HepG2 (cell line): ENCODE measurements at regions not wholly inside any gene's neighbourhood (a gene's known extent, or its start where the extent isn't known, plus 50 kb on each side); places are given as distances from the start of the nearest gene placed in this dataset.

Experiments
- ATAC-seq: fragments of 200-7000 bp; cut with Tn5 transposase; 3 replicates; pipeline ENCODE4 v1.9.1; 2020; ENCODE audit warnings: mild to moderate bottlenecking, moderate library complexity
- BruUV-seq: library from RNA; stranded (reverse); fragments of 400-500 nt; replicated peaks from 2 replicates; lab custom pipeline; 2021; lab: Mats Ljungman, UMichigan
- CTCF ChIA-PET: fragments of 300-600 bp; formaldehyde crosslinking; extraction: SDS; loops from one replicate; lab custom pipeline; 2021; ENCODE audit warnings: low total read pairs, inconsistent platforms, low intra/inter-chr PET ratio; lab: Yijun Ruan, JAX
- POLR2A ChIA-PET: fragments of 350-600 bp; sonication (Branson Sonifier 250); formaldehyde crosslinking; loops from one replicate; lab custom pipeline; 2020; ENCODE audit warnings: antibody characterized with exemption, inconsistent platforms; lab: Yijun Ruan, JAX
- DNase-seq: peaks from one replicate; pipeline ENCODE4 v3.0.0-alpha.2; 2015; ENCODE audit warnings: low spot score
- FAIRE-seq: peaks from 3 replicates; lab custom pipeline; 2011; peaks lifted over from hg19 to GRCh38; lab: Jason Lieb, UNC
- H2AFZ ChIP-seq: one replicate; pipeline ENCODE4 v1.6.1; 2011; ENCODE audit warnings: low read length, inconsistent platforms
- H3K27ac ChIP-seq: fragments of 300-600 bp; 3 replicates; pipeline ENCODE4 v1.8.0; 2011; ENCODE audit warnings: mixed run types, mild to moderate bottlenecking, mixed read lengths, low read length, inconsistent platforms; ENCODE audit not compliant: insufficient read depth; ENCODE audit errors: extremely low read length
- H3K27me3 ChIP-seq, 2 experiments: fragments of 200-600 bp in 1 of 2; 2 replicates in 1 of 2; 3 replicates in 1 of 2; pipeline versions ENCODE4 v1.6.0 to v1.8.0; 2011; ENCODE audit warnings: low read length in 2 of 2, mild to moderate bottlenecking in 2 of 2, moderate library complexity in 2 of 2, inconsistent platforms in 1 of 2; ENCODE audit not compliant: insufficient read depth in 2 of 2, control insufficient read depth in 1 of 2
- H3K36me3 ChIP-seq, 2 experiments: fragments of 200-600 bp in 1 of 2; replicated peaks in 1 of 2; 2 replicates in 1 of 2; 3 replicates in 1 of 2; pipeline versions ENCODE4 v1.5.1 to v1.8.0; 2011; ENCODE audit warnings: low read length in 2 of 2, inconsistent platforms in 1 of 2; ENCODE audit not compliant: insufficient read depth in 2 of 2, control insufficient read depth in 1 of 2
- H3K4me1 ChIP-seq: 2 replicates; pipeline ENCODE4 v1.5.1; 2012; ENCODE audit warnings: low read length, inconsistent platforms; ENCODE audit not compliant: insufficient read depth
- H3K4me2 ChIP-seq: 2 replicates; pipeline ENCODE4 v1.6.0; 2011; ENCODE audit warnings: low read depth, low read length, inconsistent platforms
- H3K4me3 ChIP-seq, 3 experiments: fragments of 200-600 bp in 1 of 3; sonication (generic), shearing (Covaris generic) in 1 of 3; replicated peaks in 1 of 3; 2 replicates each; pipeline ENCODE4 v1.5.1; 2011 to 2016; ENCODE audit warnings: low read length in 3 of 3, inconsistent platforms in 2 of 3, low read depth in 2 of 3, mild to moderate bottlenecking in 2 of 3, control low read depth in 1 of 3, mixed read lengths in 1 of 3; ENCODE audit not compliant: insufficient read depth in 1 of 3
- H3K79me2 ChIP-seq: one replicate; pipeline ENCODE4 v1.6.1; 2011; ENCODE audit warnings: low read length, inconsistent platforms; ENCODE audit not compliant: insufficient read depth
- H3K9ac ChIP-seq: 2 replicates; pipeline ENCODE4 v1.6.0; 2011; ENCODE audit warnings: mild to moderate bottlenecking, low read depth, low read length, inconsistent platforms; ENCODE audit not compliant: insufficient read depth
- H3K9me3 ChIP-seq: 2 replicates; pipeline ENCODE4 v1.5.1; 2012; ENCODE audit warnings: mild to moderate bottlenecking, low read length
- H4K20me1 ChIP-seq: 2 replicates; pipeline ENCODE4 v1.6.0; 2011; ENCODE audit warnings: inconsistent platforms, mild to moderate bottlenecking, low read length, moderate library complexity; ENCODE audit not compliant: insufficient read depth
- CC2D1A ChIP-seq: sonication (generic); formaldehyde crosslinking; IDR thresholded peaks from 2 replicates; pipeline ENCODE4 v1.8.1; 2023; ENCODE audit warnings: mild to moderate bottlenecking, missing genetic modification reagents
- CREM ChIP-seq, 2 experiments: sonication (generic) in 1 of 2; formaldehyde crosslinking in 1 of 2; IDR thresholded peaks; 2 replicates each; pipeline versions ENCODE4 v1.4.0 to v1.6.1; 2016 to 2020; ENCODE audit warnings: antibody characterized with exemption in 1 of 2, mild to moderate bottlenecking in 1 of 2, missing genetic modification reagents in 1 of 2
- KMT2A ChIP-seq: sonication (generic); formaldehyde crosslinking; IDR thresholded peaks from 2 replicates; pipeline ENCODE4 v1.4.0; 2020; ENCODE audit warnings: missing genetic modification reagents
- NCOA1 ChIP-seq: sonication (generic); formaldehyde crosslinking; IDR thresholded peaks from 2 replicates; pipeline ENCODE4 v1.9.0; 2021; ENCODE audit warnings: missing genetic modification reagents
- NFE2L2 ChIP-seq: fragments of 150-350 bp; IDR thresholded peaks from 2 replicates; pipeline ENCODE4 v1.6.1; 2014; ENCODE audit warnings: low read length
- POLR2G ChIP-seq: fragments of 200-400 bp; formaldehyde crosslinking; IDR thresholded peaks from 2 replicates; pipeline ENCODE4 v1.6.1; 2018; ENCODE audit warnings: mild to moderate bottlenecking, low read depth, low read length, moderate library complexity
- REL ChIP-seq: sonication (generic); formaldehyde crosslinking; conservative IDR thresholded peaks from 2 replicates; pipeline ENCODE4 v1.8.0; 2022; ENCODE audit warnings: mild to moderate bottlenecking, missing genetic modification reagents, moderate library complexity
- SIX1 ChIP-seq: sonication (generic); formaldehyde crosslinking; IDR thresholded peaks from 2 replicates; pipeline ENCODE4 v1.4.0; 2020; ENCODE audit warnings: missing genetic modification reagents, borderline replicate concordance
- TOPORS ChIP-seq: sonication (generic); formaldehyde crosslinking; IDR thresholded peaks from 2 replicates; pipeline ENCODE4 v1.8.0; 2023; ENCODE audit warnings: mild to moderate bottlenecking, missing genetic modification reagents
- ZNF235 ChIP-seq: sonication (generic); formaldehyde crosslinking; IDR thresholded peaks from 2 replicates; pipeline ENCODE4 v1.8.1; 2023; ENCODE audit warnings: mild to moderate bottlenecking, missing genetic modification reagents, borderline replicate concordance
- ZNF382 ChIP-seq: sonication (generic); formaldehyde crosslinking; IDR thresholded peaks from 2 replicates; pipeline ENCODE4 v1.5.0; 2020; ENCODE audit warnings: missing genetic modification reagents, mild to moderate bottlenecking, borderline replicate concordance
- ZNF430 ChIP-seq: sonication (generic); formaldehyde crosslinking; IDR thresholded peaks from 2 replicates; pipeline ENCODE4 v1.9.0; 2021; ENCODE audit warnings: mild to moderate bottlenecking, missing genetic modification reagents
- ZNF737 ChIP-seq: sonication (generic); formaldehyde crosslinking; IDR thresholded peaks from 2 replicates; pipeline ENCODE4 v1.5.0; 2020; ENCODE audit warnings: missing genetic modification reagents, mild to moderate bottlenecking, borderline replicate concordance
- WGBS: methylation state at CpG from one replicate; pipeline ENCODE4 v1.1.6; 2017; ENCODE audit warnings: low lambda C conversion rate; 5-methylcytosine and 5-hydroxymethylcytosine counted together
- in situ Hi-C: cut with HindIII; loops from 2 replicates; pipeline ENCODE4 v1.10.0; 2017; ENCODE audit warnings: low pct_unique_long_range_greater_than_20kb; ENCODE audit not compliant: extremely low pct_ligation_motif_present
- intact Hi-C: fragments of 100-400 bp; cut with micrococcal nuclease; formaldehyde crosslinking; loops from one replicate; pipeline ENCODE4 v1.10.0; 2022; ENCODE audit not compliant: unreplicated experiment
- TF ChIP-seq, protein P1 (sequence below): sonication (generic); formaldehyde crosslinking; IDR thresholded peaks from 2 replicates; pipeline ENCODE4 v1.4.0; 2020; ENCODE audit warnings: missing genetic modification reagents; ENCODE audit errors: not compliant biosample characterization
- TF ChIP-seq, protein P2 (sequence below): sonication (generic); formaldehyde crosslinking; IDR thresholded peaks from 2 replicates; pipeline ENCODE4 v1.5.0; 2020; ENCODE audit warnings: missing genetic modification reagents, mild to moderate bottlenecking, borderline replicate concordance
- TF ChIP-seq, protein P3 (sequence below): sonication (generic); formaldehyde crosslinking; IDR thresholded peaks from 2 replicates; pipeline ENCODE4 v1.4.0; 2020; ENCODE audit warnings: missing genetic modification reagents
- TF ChIP-seq, protein P4 (sequence below): sonication (generic); formaldehyde crosslinking; IDR thresholded peaks from 2 replicates; pipeline ENCODE4 v1.4.0; 2020; ENCODE audit warnings: mild to moderate bottlenecking, missing genetic modification reagents, borderline replicate concordance

- FAIRE-seq = no peak
- H3K79me2 ChIP-seq = no peaks in the 10 kb centered on the region
- no peaks in the 10 kb centered on the region for H3K9me3 ChIP-seq
- H4K20me1 ChIP-seq = no peaks in the 10 kb centered on the region
- H3K4me1 ChIP-seq = no peaks in the 10 kb centered on the region
- no peak overlapping the region for H3K4me2 ChIP-seq
- no peaks in the 10 kb centered on the region for H3K27me3 ChIP-seq
- ATAC-seq = no peak
- POLR2A ChIA-PET = no interaction called here
- H2AFZ ChIP-seq = no peak overlapping the region
- no peak for DNase-seq
- WGBS = 13% methylated on average over 5 of the region's 5 CpGs
- CTCF ChIA-PET = no interaction called here
- no TSS peak for BruUV-seq
- H3K9ac ChIP-seq = no peak overlapping the region
- no peaks in the 10 kb centered on the region for H3K36me3 ChIP-seq
- no peak overlapping the region for H3K27ac ChIP-seq
- intact Hi-C loops = no loop called here
- in situ Hi-C loops = no loop called here
- no peak overlapping the region for H3K4me3 ChIP-seq
- TF ChIP-seq ZNF430 (CRISPR knock-in tag) = no peak
- no peak for TF ChIP-seq REL (CRISPR knock-in tag)
- TF ChIP-seq NFE2L2 = no peak
- TF ChIP-seq, protein P1, sequence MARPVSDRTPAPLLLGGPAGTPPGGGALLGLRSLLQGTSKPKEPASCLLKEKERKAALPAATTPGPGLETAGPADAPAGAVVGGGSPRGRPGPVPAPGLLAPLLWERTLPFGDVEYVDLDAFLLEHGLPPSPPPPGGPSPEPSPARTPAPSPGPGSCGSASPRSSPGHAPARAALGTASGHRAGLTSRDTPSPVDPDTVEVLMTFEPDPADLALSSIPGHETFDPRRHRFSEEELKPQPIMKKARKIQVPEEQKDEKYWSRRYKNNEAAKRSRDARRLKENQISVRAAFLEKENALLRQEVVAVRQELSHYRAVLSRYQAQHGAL = no peak
- no peak for TF ChIP-seq TOPORS (CRISPR knock-in tag)
- no peak for TF ChIP-seq CREM (IDR thresholded peaks at IDR 0.05)
- no peak for TF ChIP-seq CREM (CRISPR knock-in tag; IDR thresholded peaks at IDR 0.05)
- TF ChIP-seq ZNF235 (CRISPR knock-in tag) = no peak
- TF ChIP-seq, protein P2, sequence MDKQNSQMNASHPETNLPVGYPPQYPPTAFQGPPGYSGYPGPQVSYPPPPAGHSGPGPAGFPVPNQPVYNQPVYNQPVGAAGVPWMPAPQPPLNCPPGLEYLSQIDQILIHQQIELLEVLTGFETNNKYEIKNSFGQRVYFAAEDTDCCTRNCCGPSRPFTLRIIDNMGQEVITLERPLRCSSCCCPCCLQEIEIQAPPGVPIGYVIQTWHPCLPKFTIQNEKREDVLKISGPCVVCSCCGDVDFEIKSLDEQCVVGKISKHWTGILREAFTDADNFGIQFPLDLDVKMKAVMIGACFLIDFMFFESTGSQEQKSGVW = no peak
- no peak for TF ChIP-seq NCOA1 (CRISPR knock-in tag)
- TF ChIP-seq, protein P3, sequence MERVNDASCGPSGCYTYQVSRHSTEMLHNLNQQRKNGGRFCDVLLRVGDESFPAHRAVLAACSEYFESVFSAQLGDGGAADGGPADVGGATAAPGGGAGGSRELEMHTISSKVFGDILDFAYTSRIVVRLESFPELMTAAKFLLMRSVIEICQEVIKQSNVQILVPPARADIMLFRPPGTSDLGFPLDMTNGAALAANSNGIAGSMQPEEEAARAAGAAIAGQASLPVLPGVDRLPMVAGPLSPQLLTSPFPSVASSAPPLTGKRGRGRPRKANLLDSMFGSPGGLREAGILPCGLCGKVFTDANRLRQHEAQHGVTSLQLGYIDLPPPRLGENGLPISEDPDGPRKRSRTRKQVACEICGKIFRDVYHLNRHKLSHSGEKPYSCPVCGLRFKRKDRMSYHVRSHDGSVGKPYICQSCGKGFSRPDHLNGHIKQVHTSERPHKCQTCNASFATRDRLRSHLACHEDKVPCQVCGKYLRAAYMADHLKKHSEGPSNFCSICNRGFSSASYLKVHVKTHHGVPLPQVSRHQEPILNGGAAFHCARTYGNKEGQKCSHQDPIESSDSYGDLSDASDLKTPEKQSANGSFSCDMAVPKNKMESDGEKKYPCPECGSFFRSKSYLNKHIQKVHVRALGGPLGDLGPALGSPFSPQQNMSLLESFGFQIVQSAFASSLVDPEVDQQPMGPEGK (CRISPR knock-in tag) = no peak
- no peak for TF ChIP-seq POLR2G
- TF ChIP-seq ZNF382 = no peak
- TF ChIP-seq, protein P4, sequence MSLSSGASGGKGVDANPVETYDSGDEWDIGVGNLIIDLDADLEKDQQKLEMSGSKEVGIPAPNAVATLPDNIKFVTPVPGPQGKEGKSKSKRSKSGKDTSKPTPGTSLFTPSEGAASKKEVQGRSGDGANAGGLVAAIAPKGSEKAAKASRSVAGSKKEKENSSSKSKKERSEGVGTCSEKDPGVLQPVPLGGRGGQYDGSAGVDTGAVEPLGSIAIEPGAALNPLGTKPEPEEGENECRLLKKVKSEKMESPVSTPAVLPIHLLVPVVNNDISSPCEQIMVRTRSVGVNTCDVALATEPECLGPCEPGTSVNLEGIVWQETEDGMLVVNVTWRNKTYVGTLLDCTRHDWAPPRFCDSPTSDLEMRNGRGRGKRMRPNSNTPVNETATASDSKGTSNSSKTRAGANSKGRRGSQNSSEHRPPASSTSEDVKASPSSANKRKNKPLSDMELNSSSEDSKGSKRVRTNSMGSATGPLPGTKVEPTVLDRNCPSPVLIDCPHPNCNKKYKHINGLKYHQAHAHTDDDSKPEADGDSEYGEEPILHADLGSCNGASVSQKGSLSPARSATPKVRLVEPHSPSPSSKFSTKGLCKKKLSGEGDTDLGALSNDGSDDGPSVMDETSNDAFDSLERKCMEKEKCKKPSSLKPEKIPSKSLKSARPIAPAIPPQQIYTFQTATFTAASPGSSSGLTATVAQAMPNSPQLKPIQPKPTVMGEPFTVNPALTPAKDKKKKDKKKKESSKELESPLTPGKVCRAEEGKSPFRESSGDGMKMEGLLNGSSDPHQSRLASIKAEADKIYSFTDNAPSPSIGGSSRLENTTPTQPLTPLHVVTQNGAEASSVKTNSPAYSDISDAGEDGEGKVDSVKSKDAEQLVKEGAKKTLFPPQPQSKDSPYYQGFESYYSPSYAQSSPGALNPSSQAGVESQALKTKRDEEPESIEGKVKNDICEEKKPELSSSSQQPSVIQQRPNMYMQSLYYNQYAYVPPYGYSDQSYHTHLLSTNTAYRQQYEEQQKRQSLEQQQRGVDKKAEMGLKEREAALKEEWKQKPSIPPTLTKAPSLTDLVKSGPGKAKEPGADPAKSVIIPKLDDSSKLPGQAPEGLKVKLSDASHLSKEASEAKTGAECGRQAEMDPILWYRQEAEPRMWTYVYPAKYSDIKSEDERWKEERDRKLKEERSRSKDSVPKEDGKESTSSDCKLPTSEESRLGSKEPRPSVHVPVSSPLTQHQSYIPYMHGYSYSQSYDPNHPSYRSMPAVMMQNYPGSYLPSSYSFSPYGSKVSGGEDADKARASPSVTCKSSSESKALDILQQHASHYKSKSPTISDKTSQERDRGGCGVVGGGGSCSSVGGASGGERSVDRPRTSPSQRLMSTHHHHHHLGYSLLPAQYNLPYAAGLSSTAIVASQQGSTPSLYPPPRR (CRISPR knock-in tag) = no peak
- TF ChIP-seq CC2D1A = no peak
- no peak for TF ChIP-seq SIX1 (CRISPR knock-in tag)
- no peak for TF ChIP-seq ZNF737 (CRISPR knock-in tag)
- no peak for TF ChIP-seq KMT2A
These were observed 76.9 kb upstream of the CTSC start for GRCh38 chr11:88414385-88414861.
